DND-41 (cell line): ENCODE measurements at regions not wholly inside any gene's neighbourhood (a gene's known extent, or its start where the extent isn't known, plus 50 kb on each side); places are given as distances from the start of the nearest gene placed in this dataset.

Source experiments
- CTCF ChIP-seq: IDR thresholded peaks from 2 replicates; pipeline ENCODE4 v1.5.1; 2012; ENCODE audit warnings: borderline replicate concordance, low read length, moderate library complexity, mild to moderate bottlenecking; ENCODE audit not compliant: poor library complexity, severe bottlenecking; ENCODE audit errors: extremely low read depth
- EZH2 ChIP-seq: IDR thresholded peaks from 3 replicates; pipeline ENCODE4 v1.6.1; 2012; ENCODE audit warnings: borderline replicate concordance, low read depth, mild to moderate bottlenecking, moderate library complexity, low read length, inconsistent platforms; ENCODE audit not compliant: severe bottlenecking

GRCh38 chr11:39363571-39363970, 2095.9 kb downstream of the LRRC4C start:
- TF ChIP-seq CTCF (no peak), EZH2 (no peak)
